SU-DHL-6 (cell line): ENCODE measurements at regions not wholly inside any gene's neighbourhood (a gene's known extent, or its start where the extent isn't known, plus 50 kb on each side); places are given as distances from the start of the nearest gene placed in this dataset.

Experiments used
- EZH2phosphoT487 ChIP-seq: fragments of 200-600 bp; sonication (generic), shearing (Covaris generic); conservative IDR thresholded peaks from 2 replicates; pipeline ENCODE4 v1.6.1; 2018; ENCODE audit warnings: mild to moderate bottlenecking, antibody characterized with exemption, low read length, moderate library complexity, mixed read lengths
- TF ChIP-seq, protein P1 (sequence below): fragments of 200-600 bp; sonication (generic); IDR thresholded peaks from one replicate; pipeline ENCODE4 v1.5.1; 2017; ENCODE audit warnings: antibody characterized with exemption, mild to moderate bottlenecking, low read length, moderate library complexity; ENCODE audit not compliant: insufficient read depth, poor library complexity, severe bottlenecking

GRCh38 chr11:11028017-11028692, 170.3 kb upstream of the ZBED5 start:
- TF ChIP-seq, protein P1, sequence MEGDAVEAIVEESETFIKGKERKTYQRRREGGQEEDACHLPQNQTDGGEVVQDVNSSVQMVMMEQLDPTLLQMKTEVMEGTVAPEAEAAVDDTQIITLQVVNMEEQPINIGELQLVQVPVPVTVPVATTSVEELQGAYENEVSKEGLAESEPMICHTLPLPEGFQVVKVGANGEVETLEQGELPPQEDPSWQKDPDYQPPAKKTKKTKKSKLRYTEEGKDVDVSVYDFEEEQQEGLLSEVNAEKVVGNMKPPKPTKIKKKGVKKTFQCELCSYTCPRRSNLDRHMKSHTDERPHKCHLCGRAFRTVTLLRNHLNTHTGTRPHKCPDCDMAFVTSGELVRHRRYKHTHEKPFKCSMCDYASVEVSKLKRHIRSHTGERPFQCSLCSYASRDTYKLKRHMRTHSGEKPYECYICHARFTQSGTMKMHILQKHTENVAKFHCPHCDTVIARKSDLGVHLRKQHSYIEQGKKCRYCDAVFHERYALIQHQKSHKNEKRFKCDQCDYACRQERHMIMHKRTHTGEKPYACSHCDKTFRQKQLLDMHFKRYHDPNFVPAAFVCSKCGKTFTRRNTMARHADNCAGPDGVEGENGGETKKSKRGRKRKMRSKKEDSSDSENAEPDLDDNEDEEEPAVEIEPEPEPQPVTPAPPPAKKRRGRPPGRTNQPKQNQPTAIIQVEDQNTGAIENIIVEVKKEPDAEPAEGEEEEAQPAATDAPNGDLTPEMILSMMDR, result peak; percentile 98
- TF ChIP-seq EZH2phosphoT487, result no peak
